Esophagus muscularis mucosa (tissue), 3 donors: ENCODE measurements at regions not wholly inside any gene's neighbourhood (a gene's known extent, or its start where the extent isn't known, plus 50 kb on each side); places are given as distances from the start of the nearest gene placed in this dataset.

Experiments
- POLR2A ChIP-seq: fragments of 450-650 bp; IDR thresholded peaks from one replicate; pipeline ENCODE4 v1.6.1; 2017; ENCODE audit warnings: antibody characterized with exemption, moderate library complexity, mild to moderate bottlenecking, low read depth
- TF ChIP-seq, protein P1 (sequence below), 3 experiments: fragments of 200-600 bp in 2 of 3; fragments of 450-650 bp in 1 of 3; sonication (generic) in 2 of 3; IDR thresholded peaks; one replicate each; pipeline ENCODE4 v1.5.1; 2017 to 2019; ENCODE audit warnings: antibody characterized with exemption in 3 of 3, mild to moderate bottlenecking in 2 of 3, moderate library complexity in 1 of 3

DNA sequence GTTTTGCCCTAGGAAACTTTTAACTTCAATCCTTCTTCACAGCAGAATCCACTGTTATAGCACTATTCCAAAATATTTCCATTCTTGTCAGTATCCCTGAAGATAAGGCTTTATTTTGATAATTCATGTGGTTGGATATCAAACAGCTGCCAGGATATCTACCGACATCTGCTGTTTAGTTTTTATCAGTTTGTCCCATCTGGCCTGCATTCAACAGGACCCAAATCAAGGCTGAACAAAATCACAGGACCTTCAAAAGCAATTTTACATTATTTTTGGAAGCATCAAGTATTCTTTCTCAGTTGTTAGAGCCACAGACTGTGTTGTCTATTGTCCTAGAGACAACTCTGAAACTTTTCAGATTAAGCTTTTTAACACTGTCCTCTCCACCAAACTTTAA, 429.0 kb upstream of the PIK3C3 start:
- TF ChIP-seq, protein P1, sequence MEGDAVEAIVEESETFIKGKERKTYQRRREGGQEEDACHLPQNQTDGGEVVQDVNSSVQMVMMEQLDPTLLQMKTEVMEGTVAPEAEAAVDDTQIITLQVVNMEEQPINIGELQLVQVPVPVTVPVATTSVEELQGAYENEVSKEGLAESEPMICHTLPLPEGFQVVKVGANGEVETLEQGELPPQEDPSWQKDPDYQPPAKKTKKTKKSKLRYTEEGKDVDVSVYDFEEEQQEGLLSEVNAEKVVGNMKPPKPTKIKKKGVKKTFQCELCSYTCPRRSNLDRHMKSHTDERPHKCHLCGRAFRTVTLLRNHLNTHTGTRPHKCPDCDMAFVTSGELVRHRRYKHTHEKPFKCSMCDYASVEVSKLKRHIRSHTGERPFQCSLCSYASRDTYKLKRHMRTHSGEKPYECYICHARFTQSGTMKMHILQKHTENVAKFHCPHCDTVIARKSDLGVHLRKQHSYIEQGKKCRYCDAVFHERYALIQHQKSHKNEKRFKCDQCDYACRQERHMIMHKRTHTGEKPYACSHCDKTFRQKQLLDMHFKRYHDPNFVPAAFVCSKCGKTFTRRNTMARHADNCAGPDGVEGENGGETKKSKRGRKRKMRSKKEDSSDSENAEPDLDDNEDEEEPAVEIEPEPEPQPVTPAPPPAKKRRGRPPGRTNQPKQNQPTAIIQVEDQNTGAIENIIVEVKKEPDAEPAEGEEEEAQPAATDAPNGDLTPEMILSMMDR (IDR thresholded peaks at IDR 0.05) = no peak
- no peak for TF ChIP-seq POLR2A
